ENCODE measurements at regions not wholly inside any gene's neighbourhood (a gene's known extent, or its start where the extent isn't known, plus 50 kb on each side); places are given as distances from the start of the nearest gene placed in this dataset.
"Not testable (repeated sequence)": the region's sequence is repeated elsewhere in the genome, so short reads cannot be mapped to it uniquely, and the experiment has no call there.

DNA sequence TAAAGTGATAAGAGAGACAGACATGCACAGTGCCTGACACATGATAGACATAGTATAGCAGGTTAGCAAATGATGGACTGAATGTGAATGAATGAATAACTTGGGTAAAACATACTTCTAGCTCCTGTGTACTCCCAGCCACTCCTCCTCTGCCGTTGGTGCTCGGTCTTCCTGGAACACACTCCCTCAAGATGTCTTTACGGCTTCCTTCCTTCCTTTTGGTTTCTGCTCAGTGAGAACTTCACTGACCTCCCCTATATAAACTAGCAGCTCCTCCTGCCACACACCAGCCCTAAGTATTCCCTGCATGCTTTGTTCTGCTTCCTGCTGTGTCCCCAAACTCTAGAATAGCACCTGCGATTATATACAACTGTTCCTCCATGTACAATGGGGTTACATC is 50.2 kb downstream of the RAD54L2 start:
- DNase-seq, result no peak
- H3K27ac ChIP-seq (ENCODE audit: low read length), result no peak overlapping the region

DNA sequence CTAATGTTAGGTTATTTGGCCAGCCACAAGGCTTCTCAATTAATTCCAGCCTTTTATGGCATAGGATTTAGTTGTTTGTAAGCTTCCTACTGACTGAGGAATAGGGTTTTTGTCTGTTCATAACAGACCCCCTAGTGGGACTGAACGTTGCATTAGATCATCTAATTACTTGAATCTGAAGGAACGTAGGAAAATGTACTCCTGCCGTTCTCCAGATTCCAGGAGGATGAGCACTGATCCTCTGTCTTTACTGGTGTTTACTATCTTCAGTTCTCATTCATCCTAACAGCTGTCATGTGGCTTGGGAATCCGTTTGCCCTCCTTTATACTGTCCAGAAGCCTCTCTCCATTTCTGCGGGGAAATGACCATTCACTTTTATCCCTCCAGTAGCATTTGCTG is 52.7 kb downstream of the RAD54L2 start:
- Histone ChIP-seq H3K4me1 (ENCODE audit: low read length) (no peaks in the 10 kb centered on the region), H4K20me1 (ENCODE audit: insufficient read depth, low read length) (no peaks in the 10 kb centered on the region), H3K27me3 (replicated peaks; ENCODE audit: insufficient read depth, low read length) (no peaks in the 10 kb centered on the region), H3K27ac (ENCODE audit: low read length) (no peak overlapping the region), H3K36me3 (replicated peaks; ENCODE audit: insufficient read depth, low read length) (no peaks in the 10 kb centered on the region), H3K9me2 (replicated peaks; ENCODE audit: insufficient read depth, low read length) (no peaks in the 10 kb centered on the region), H3K9ac (ENCODE audit: low read length) (no peak overlapping the region), H3K4me2 (ENCODE audit: low read depth, low read length) (no peak overlapping the region), H3K9me3 (replicated peaks; ENCODE audit: insufficient read depth, low read length) (no peaks in the 10 kb centered on the region), H3K79me2 (ENCODE audit: low read length) (peaks cover 15% of the 10 kb centered on the region), H3K4me3 (ENCODE audit: low read length) (no peak overlapping the region), H3F3A (ENCODE audit: insufficient read depth, low read length) (no peaks in the 10 kb centered on the region), H2AFZ (ENCODE audit: low read length) (no peak overlapping the region)
- DNase-seq, result no peak
- TF ChIP-seq EZH2phosphoT487 (IDR thresholded peaks at IDR 0.05; ENCODE audit: low read length) (no peak), EZH2 (optimal IDR thresholded peaks at IDR 0.05; ENCODE audit: low read depth, low read length) (no peak)
- TF ChIP-seq, protein P1, sequence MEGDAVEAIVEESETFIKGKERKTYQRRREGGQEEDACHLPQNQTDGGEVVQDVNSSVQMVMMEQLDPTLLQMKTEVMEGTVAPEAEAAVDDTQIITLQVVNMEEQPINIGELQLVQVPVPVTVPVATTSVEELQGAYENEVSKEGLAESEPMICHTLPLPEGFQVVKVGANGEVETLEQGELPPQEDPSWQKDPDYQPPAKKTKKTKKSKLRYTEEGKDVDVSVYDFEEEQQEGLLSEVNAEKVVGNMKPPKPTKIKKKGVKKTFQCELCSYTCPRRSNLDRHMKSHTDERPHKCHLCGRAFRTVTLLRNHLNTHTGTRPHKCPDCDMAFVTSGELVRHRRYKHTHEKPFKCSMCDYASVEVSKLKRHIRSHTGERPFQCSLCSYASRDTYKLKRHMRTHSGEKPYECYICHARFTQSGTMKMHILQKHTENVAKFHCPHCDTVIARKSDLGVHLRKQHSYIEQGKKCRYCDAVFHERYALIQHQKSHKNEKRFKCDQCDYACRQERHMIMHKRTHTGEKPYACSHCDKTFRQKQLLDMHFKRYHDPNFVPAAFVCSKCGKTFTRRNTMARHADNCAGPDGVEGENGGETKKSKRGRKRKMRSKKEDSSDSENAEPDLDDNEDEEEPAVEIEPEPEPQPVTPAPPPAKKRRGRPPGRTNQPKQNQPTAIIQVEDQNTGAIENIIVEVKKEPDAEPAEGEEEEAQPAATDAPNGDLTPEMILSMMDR (IDR thresholded peaks at IDR 0.05; ENCODE audit: low read length), result no peak

More for the DNA sequence above, 50.2 kb downstream of the RAD54L2 start:
- Histone ChIP-seq H3K4me3 (ENCODE audit: low read length) (no peak overlapping the region), H3K79me2 (ENCODE audit: low read length) (peaks cover 12% of the 10 kb centered on the region), H3K9ac (ENCODE audit: low read length) (no peak overlapping the region), H3K4me1 (ENCODE audit: low read length) (no peaks in the 10 kb centered on the region), H3K9me2 (replicated peaks; ENCODE audit: insufficient read depth, low read length) (no peaks in the 10 kb centered on the region), H3K36me3 (replicated peaks; ENCODE audit: insufficient read depth, low read length) (no peaks in the 10 kb centered on the region), H3F3A (ENCODE audit: insufficient read depth, low read length) (no peaks in the 10 kb centered on the region), H2AFZ (ENCODE audit: low read length) (no peak overlapping the region), H4K20me1 (ENCODE audit: insufficient read depth, low read length) (no peaks in the 10 kb centered on the region), H3K4me2 (ENCODE audit: low read depth, low read length) (no peak overlapping the region), H3K9me3 (replicated peaks; ENCODE audit: insufficient read depth, low read length) (no peaks in the 10 kb centered on the region), H3K27me3 (replicated peaks; ENCODE audit: insufficient read depth, low read length) (no peaks in the 10 kb centered on the region)
- no peak for TF ChIP-seq EZH2 (optimal IDR thresholded peaks at IDR 0.05; ENCODE audit: low read depth, low read length)
- TF ChIP-seq, protein P1 (IDR thresholded peaks at IDR 0.05; ENCODE audit: low read length), result no peak
- no peak for TF ChIP-seq EZH2phosphoT487 (IDR thresholded peaks at IDR 0.05; ENCODE audit: low read length)

DNA sequence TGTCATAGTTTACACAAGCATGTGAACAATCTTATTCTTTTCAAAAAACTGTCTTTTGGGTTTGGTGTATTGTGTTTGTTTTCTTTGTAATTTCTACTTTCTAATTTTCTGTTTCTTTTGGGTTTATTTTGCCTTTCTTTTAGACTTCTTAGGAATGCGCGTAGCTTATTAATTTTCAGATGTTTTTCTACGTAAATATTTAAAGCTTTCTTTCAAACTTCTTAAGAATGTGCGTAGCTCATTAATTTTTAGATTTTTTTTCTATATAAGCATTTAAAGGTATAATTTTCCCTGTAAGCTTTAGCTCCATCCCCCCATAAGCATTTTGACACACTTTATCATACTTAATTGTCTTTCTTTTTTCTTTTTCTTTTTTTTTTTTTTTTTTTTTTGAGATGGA is 55.2 kb downstream of the RAD54L2 start:
- no peaks in the 10 kb centered on the region for H4K20me1 ChIP-seq (ENCODE audit: insufficient read depth, low read length)
- DNase-seq, result no peak
- no peak overlapping the region for H3K4me3 ChIP-seq (ENCODE audit: low read length)
- H3K79me2 ChIP-seq (ENCODE audit: low read length), result peaks cover 16% of the 10 kb centered on the region
- H3K9me3 ChIP-seq (replicated peaks; ENCODE audit: insufficient read depth, low read length), result no peaks in the 10 kb centered on the region
- H3K36me3 ChIP-seq (replicated peaks; ENCODE audit: insufficient read depth, low read length), result no peaks in the 10 kb centered on the region
- no peak overlapping the region for H3K9ac ChIP-seq (ENCODE audit: low read length)
- H2AFZ ChIP-seq (ENCODE audit: low read length), result no peak overlapping the region
- H3K4me2 ChIP-seq (ENCODE audit: low read depth, low read length), result no peak overlapping the region
- H3K27ac ChIP-seq (ENCODE audit: low read length), result no peak overlapping the region
- no peaks in the 10 kb centered on the region for H3K4me1 ChIP-seq (ENCODE audit: low read length)
- TF ChIP-seq, protein P1 (IDR thresholded peaks at IDR 0.05; ENCODE audit: low read length), result no peak
- TF ChIP-seq EZH2phosphoT487 (IDR thresholded peaks at IDR 0.05; ENCODE audit: low read length) (no peak), EZH2 (optimal IDR thresholded peaks at IDR 0.05; ENCODE audit: low read depth, low read length) (no peak)
- H3K27me3 ChIP-seq (replicated peaks; ENCODE audit: insufficient read depth, low read length), result no peaks in the 10 kb centered on the region
- no peaks in the 10 kb centered on the region for H3K9me2 ChIP-seq (replicated peaks; ENCODE audit: insufficient read depth, low read length)
- H3F3A ChIP-seq (ENCODE audit: insufficient read depth, low read length), result no peaks in the 10 kb centered on the region

DNA sequence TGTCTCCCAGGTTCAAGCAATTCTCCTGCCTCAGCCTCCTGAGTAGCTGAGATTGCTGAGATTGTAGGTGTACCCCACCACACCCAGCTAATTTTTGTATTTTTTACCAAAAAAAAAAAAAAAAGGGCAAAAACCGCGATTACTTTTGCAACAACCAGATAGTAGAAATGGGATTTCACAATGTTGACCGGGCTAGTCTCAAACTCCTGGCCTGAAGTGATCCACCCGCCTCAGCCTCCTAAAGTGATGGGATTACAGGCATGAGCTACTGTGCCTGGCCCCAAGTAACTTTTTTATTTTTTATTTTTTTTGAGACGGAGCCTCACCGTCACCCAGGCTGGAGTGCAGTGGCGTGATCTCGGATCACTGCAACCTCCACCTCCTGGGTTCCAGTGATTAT is 61.1 kb downstream of the RAD54L2 start:
- not testable (repeated sequence) for H3F3A ChIP-seq (ENCODE audit: insufficient read depth, low read length); H3K4me1 ChIP-seq (ENCODE audit: low read length); H3K9ac ChIP-seq (ENCODE audit: low read length); H3K9me2 ChIP-seq (replicated peaks; ENCODE audit: insufficient read depth, low read length); H3K27ac ChIP-seq (ENCODE audit: low read length); DNase-seq; H3K4me2 ChIP-seq (ENCODE audit: low read depth, low read length); H3K4me3 ChIP-seq (ENCODE audit: low read length); H2AFZ ChIP-seq (ENCODE audit: low read length); H3K27me3 ChIP-seq (replicated peaks; ENCODE audit: insufficient read depth, low read length); H4K20me1 ChIP-seq (ENCODE audit: insufficient read depth, low read length); H3K36me3 ChIP-seq (replicated peaks; ENCODE audit: insufficient read depth, low read length); H3K9me3 ChIP-seq (replicated peaks; ENCODE audit: insufficient read depth, low read length)
- peaks cover 33% of the 10 kb centered on the region for H3K79me2 ChIP-seq (ENCODE audit: low read length)

Measured in MM.1S (cell line).